ENCODE measurements at regions not wholly inside any gene's neighbourhood (a gene's known extent, or its start where the extent isn't known, plus 50 kb on each side); places are given as distances from the start of the nearest gene placed in this dataset.

GRCh38 chr3:62940771-62941563, 65.8 kb upstream of the CADPS start:
- TF ChIP-seq TCF4 (CRISPR knock-in tag; IDR thresholded peaks at IDR 0.05; ENCODE audit: borderline replicate concordance) (no peak), PATZ1 (CRISPR knock-in tag; IDR thresholded peaks at IDR 0.05; ENCODE audit: borderline replicate concordance) (no peak), ESRRG (CRISPR knock-in tag; IDR thresholded peaks at IDR 0.05) (no peak), CSDC2 (CRISPR knock-in tag; IDR thresholded peaks at IDR 0.05) (no peak), ARNTL (CRISPR knock-in tag; IDR thresholded peaks at IDR 0.05; ENCODE audit: borderline replicate concordance, low read depth) (no peak), POU6F1 (CRISPR knock-in tag; IDR thresholded peaks at IDR 0.05; ENCODE audit: borderline replicate concordance, low read depth) (no peak)
- ATAC-seq = no peak

GRCh38 chr3:62942227-62942626, 67.0 kb upstream of the CADPS start:
- no peak for TF ChIP-seq TSHZ2 (CRISPR knock-in tag; IDR thresholded peaks at IDR 0.05)
- TF ChIP-seq BACH2 (CRISPR knock-in tag; IDR thresholded peaks at IDR 0.05; ENCODE audit: borderline replicate concordance) = no peak
- no peak for TF ChIP-seq TOX (CRISPR knock-in tag; IDR thresholded peaks at IDR 0.05; ENCODE audit: borderline replicate concordance)
- TF ChIP-seq CSDC2 (CRISPR knock-in tag; IDR thresholded peaks at IDR 0.05) = no peak
- TF ChIP-seq ARNTL (CRISPR knock-in tag; IDR thresholded peaks at IDR 0.05; ENCODE audit: borderline replicate concordance, low read depth) = no peak
- no peak for TF ChIP-seq SNAI2 (CRISPR knock-in tag; IDR thresholded peaks at IDR 0.05)
- no peak for TF ChIP-seq ZNF8 (CRISPR knock-in tag; IDR thresholded peaks at IDR 0.05)
- no peak for TF ChIP-seq OSR1 (CRISPR knock-in tag; IDR thresholded peaks at IDR 0.05)
- no peak for TF ChIP-seq TCF4 (CRISPR knock-in tag; IDR thresholded peaks at IDR 0.05; ENCODE audit: borderline replicate concordance)
- ATAC-seq = no peak

- ATAC-seq = no peak
- TF ChIP-seq SNAI2 (CRISPR knock-in tag; IDR thresholded peaks at IDR 0.05) = no peak
- TF ChIP-seq ZFP30 (CRISPR knock-in tag; IDR thresholded peaks at IDR 0.05) = no peak
- no peak for TF ChIP-seq PATZ1 (CRISPR knock-in tag; IDR thresholded peaks at IDR 0.05; ENCODE audit: borderline replicate concordance)
- no peak for TF ChIP-seq ISL1 (CRISPR knock-in tag; IDR thresholded peaks at IDR 0.05)
- TF ChIP-seq TCF4 (CRISPR knock-in tag; IDR thresholded peaks at IDR 0.05; ENCODE audit: borderline replicate concordance) = no peak
- no peak for TF ChIP-seq ARNTL (CRISPR knock-in tag; IDR thresholded peaks at IDR 0.05; ENCODE audit: borderline replicate concordance, low read depth)
- TF ChIP-seq ZNF70 (CRISPR knock-in tag; IDR thresholded peaks at IDR 0.05) = no peak
- TF ChIP-seq ZFP3 (CRISPR knock-in tag; IDR thresholded peaks at IDR 0.05) = no peak
- TF ChIP-seq TOX (CRISPR knock-in tag; IDR thresholded peaks at IDR 0.05; ENCODE audit: borderline replicate concordance) = no peak
- no peak for TF ChIP-seq POU6F1 (CRISPR knock-in tag; IDR thresholded peaks at IDR 0.05; ENCODE audit: borderline replicate concordance, low read depth)
- no peak for TF ChIP-seq CREB5 (CRISPR knock-in tag; IDR thresholded peaks at IDR 0.05; ENCODE audit: low read depth)
- TF ChIP-seq ESRRG (CRISPR knock-in tag; IDR thresholded peaks at IDR 0.05) = no peak
- no peak for TF ChIP-seq ZNF8 (CRISPR knock-in tag; IDR thresholded peaks at IDR 0.05)
- TF ChIP-seq GLIS3 (CRISPR knock-in tag; IDR thresholded peaks at IDR 0.05) = no peak
- TF ChIP-seq ZNF565 (CRISPR knock-in tag; conservative IDR thresholded peaks at IDR 0.05; ENCODE audit: low read depth) = no peak
- no peak for TF ChIP-seq CSDC2 (CRISPR knock-in tag; IDR thresholded peaks at IDR 0.05)
- no peak for TF ChIP-seq RARB (CRISPR knock-in tag; IDR thresholded peaks at IDR 0.05)
These were observed 67.5 kb upstream of the CADPS start for GRCh38 chr3:62942764-62943163.
